K562 (cell line): ENCODE measurements at regions not wholly inside any gene's neighbourhood (a gene's known extent, or its start where the extent isn't known, plus 50 kb on each side); places are given as distances from the start of the nearest gene placed in this dataset.

Experiments used
- ATAC-seq: fragments of 200-7000 bp; cut with Tn5 transposase; 3 replicates; pipeline ENCODE4 v1.9.1; 2020; ENCODE audit warnings: moderate library complexity
- BruUV-seq: library from RNA; stranded (reverse); fragments of 400-500 nt; replicated peaks from 2 replicates; lab custom pipeline; 2021; lab: Mats Ljungman, UMichigan
- CTCF ChIA-PET: fragments of 300-600 bp; formaldehyde crosslinking; extraction: SDS; loops from one replicate; lab custom pipeline; 2021; ENCODE audit warnings: low intra/inter-chr PET ratio; lab: Yijun Ruan, JAX
- POLR2A ChIA-PET: fragments of 300-600, 350-650 bp; sonication (Branson Sonifier 250); formaldehyde crosslinking; extraction: SDS; loops from one replicate; lab custom pipeline; 2021; ENCODE audit warnings: antibody characterized with exemption, inconsistent platforms; lab: Yijun Ruan, JAX
- DNase-seq, 4 experiments: peaks; one replicate each; pipeline versions ENCODE4 v3.0.0 to v3.0.0-alpha.2; 2011 to 2018; ENCODE audit warnings: low spot score in 3 of 4, mixed read lengths in 3 of 4; ENCODE audit errors: extremely low read depth in 1 of 4
- FAIRE-seq: peaks from 2 replicates; lab custom pipeline; 2011; peaks lifted over from hg19 to GRCh38; lab: Jason Lieb, UNC
- H2AFZ ChIP-seq: 2 replicates; pipeline ENCODE4 v1.6.0; 2011; ENCODE audit warnings: low read depth, low read length, control low read depth, inconsistent platforms
- H3K27ac ChIP-seq: fragments of 200-600 bp; 3 replicates; pipeline ENCODE4 v1.8.0; 2011; ENCODE audit warnings: low read depth, mild to moderate bottlenecking, control low read depth, inconsistent platforms, low read length, moderate library complexity, mixed read lengths; ENCODE audit errors: extremely low read depth
- H3K27me3 ChIP-seq, 2 experiments: fragments of 300-600 bp in 1 of 2; 2 replicates in 1 of 2; 3 replicates in 1 of 2; pipeline versions ENCODE4 v1.6.0 to v1.8.0; 2011; ENCODE audit warnings: inconsistent platforms in 2 of 2, low read length in 2 of 2, mild to moderate bottlenecking in 1 of 2, mixed read lengths in 1 of 2, moderate library complexity in 1 of 2; ENCODE audit not compliant: control insufficient read depth in 2 of 2, insufficient read depth in 2 of 2
- H3K36me3 ChIP-seq: fragments of 300-600 bp; 3 replicates; pipeline ENCODE4 v1.8.0; 2011; ENCODE audit warnings: mild to moderate bottlenecking, low read length, inconsistent platforms; ENCODE audit not compliant: control insufficient read depth, insufficient read depth
- H3K4me1 ChIP-seq, 2 experiments: fragments of 200-600 bp in 1 of 2; replicated peaks in 1 of 2; 2 replicates in 1 of 2; 3 replicates in 1 of 2; pipeline versions ENCODE4 v1.5.1 to v1.8.0; 2011; ENCODE audit warnings: inconsistent platforms in 2 of 2, low read length in 2 of 2, mild to moderate bottlenecking in 1 of 2, mixed read lengths in 1 of 2, moderate library complexity in 1 of 2; ENCODE audit not compliant: control insufficient read depth in 2 of 2, insufficient read depth in 2 of 2
- H3K4me2 ChIP-seq: 2 replicates; pipeline ENCODE4 v1.6.1; 2011; ENCODE audit warnings: low read length, control low read depth, inconsistent platforms, mixed read lengths; ENCODE audit not compliant: insufficient read depth
- H3K4me3 ChIP-seq: fragments of 200-600 bp; sonication (generic), shearing (Covaris generic); 2 replicates; pipeline ENCODE4 v1.5.1; 2016; ENCODE audit warnings: control low read depth, inconsistent platforms
- H3K79me2 ChIP-seq: fragments of 200-600 bp; 3 replicates; pipeline ENCODE4 v1.8.0; 2011; ENCODE audit warnings: low read length, inconsistent platforms; ENCODE audit not compliant: control insufficient read depth, insufficient read depth
- H3K9ac ChIP-seq, 2 experiments: 2 replicates each; pipeline versions ENCODE4 v1.6.0 to v1.6.1; 2011; ENCODE audit warnings: low read depth in 2 of 2, low read length in 2 of 2, control low read depth in 1 of 2, inconsistent platforms in 1 of 2, mild to moderate bottlenecking in 1 of 2, mixed read lengths in 1 of 2; ENCODE audit not compliant: insufficient read depth in 1 of 2
- H3K9me1 ChIP-seq: one replicate; pipeline ENCODE4 v1.6.0; 2011; ENCODE audit warnings: inconsistent platforms, mild to moderate bottlenecking, low read length, moderate library complexity; ENCODE audit not compliant: control insufficient read depth, insufficient read depth
- H3K9me3 ChIP-seq: replicated peaks from 2 replicates; pipeline ENCODE4 v1.5.1; 2011; ENCODE audit warnings: low read depth, low read length, inconsistent platforms; ENCODE audit not compliant: control insufficient read depth, insufficient read depth
- H4K20me1 ChIP-seq: replicated peaks from 2 replicates; pipeline ENCODE4 v1.6.1; 2011; ENCODE audit warnings: low read length, inconsistent platforms, mixed read lengths; ENCODE audit not compliant: control insufficient read depth, insufficient read depth
- E2F6 ChIP-seq, 2 experiments: IDR thresholded peaks; 2 replicates each; pipeline ENCODE4 v1.6.1; 2011; ENCODE audit warnings: borderline replicate concordance in 1 of 2, control low read depth in 1 of 2, low read depth in 1 of 2, low read length in 1 of 2, mild to moderate bottlenecking in 1 of 2, mixed read lengths in 1 of 2, moderate library complexity in 1 of 2; ENCODE audit not compliant: insufficient read depth in 1 of 2, insufficient read length in 1 of 2, poor library complexity in 1 of 2, severe bottlenecking in 1 of 2; ENCODE audit errors: extremely low read depth in 1 of 2
- ESRRA ChIP-seq: fragments of 450-650 bp; IDR thresholded peaks from 2 replicates; pipeline ENCODE4 v1.6.1; 2014; ENCODE audit warnings: low read depth, mild to moderate bottlenecking, moderate library complexity, borderline replicate concordance
- ESRRB ChIP-seq: fragments of 250-450 bp; sonication (Bioruptor Pico); IDR thresholded peaks from 2 replicates; pipeline ENCODE4 v1.5.0; 2020; ENCODE audit warnings: mild to moderate bottlenecking, moderate library complexity, borderline replicate concordance
- ETV5 ChIP-seq: sonication (generic); formaldehyde crosslinking; IDR thresholded peaks from 2 replicates; pipeline ENCODE4 v1.4.0; 2020; ENCODE audit warnings: low read depth, mild to moderate bottlenecking, missing genetic modification reagents
- GABPA ChIP-seq: fragments of 200-800 bp; sonication (Bioruptor generic); conservative IDR thresholded peaks from 2 replicates; pipeline ENCODE4 v1.6.1; 2016; ENCODE audit warnings: low read depth, missing genetic modification characterization, missing compliant biosample characterization
- KLF16 ChIP-seq: IDR thresholded peaks from 2 replicates; pipeline ENCODE4 v1.6.1; 2016; ENCODE audit warnings: antibody characterized with exemption
- L3MBTL2 ChIP-seq: fragments of 450-650 bp; IDR thresholded peaks from 2 replicates; pipeline ENCODE4 v1.6.1; 2016; ENCODE audit warnings: mild to moderate bottlenecking, moderate library complexity
- NCOR1 ChIP-seq: fragments of 450-650 bp; IDR thresholded peaks from 2 replicates; pipeline ENCODE4 v1.6.1; 2016; ENCODE audit warnings: mild to moderate bottlenecking, moderate library complexity
- NFIC ChIP-seq: fragments of 450-650 bp; IDR thresholded peaks from 2 replicates; pipeline ENCODE4 v1.6.1; 2017; ENCODE audit warnings: mild to moderate bottlenecking, inconsistent platforms
- NR2F6 ChIP-seq: fragments of 450-650 bp; formaldehyde crosslinking; IDR thresholded peaks from 2 replicates; pipeline ENCODE4 v1.4.0; 2020; ENCODE audit warnings: mild to moderate bottlenecking
- PHF21A ChIP-seq: fragments of 450-650 bp; IDR thresholded peaks from 2 replicates; pipeline ENCODE4 v1.6.1; 2017; ENCODE audit warnings: low read depth, borderline replicate concordance
- RAD21 ChIP-seq, 2 experiments: fragments of 250-450 bp in 1 of 2; fragments of 450-650 bp in 1 of 2; sonication (Bioruptor Pico) in 1 of 2; formaldehyde crosslinking in 1 of 2; IDR thresholded peaks in 1 of 2; conservative IDR thresholded peaks in 1 of 2; 2 replicates each; pipeline versions ENCODE4 v1.4.0 to v1.8.0; 2020 to 2022; ENCODE audit warnings: mild to moderate bottlenecking in 2 of 2, moderate library complexity in 1 of 2
- RBM34 ChIP-seq: fragments of 200-400 bp; formaldehyde crosslinking; IDR thresholded peaks from 2 replicates; pipeline ENCODE4 v1.6.1; 2018; ENCODE audit warnings: low read length, borderline replicate concordance; ENCODE audit not compliant: insufficient read depth
- SREBF2 ChIP-seq: sonication (generic); formaldehyde crosslinking; IDR thresholded peaks from 2 replicates; pipeline ENCODE4 v1.4.0; 2020; ENCODE audit warnings: mild to moderate bottlenecking, missing genetic modification reagents
- TARDBP ChIP-seq: fragments of 450-650 bp; IDR thresholded peaks from 2 replicates; pipeline ENCODE4 v1.6.1; 2016
- TFAM ChIP-seq: fragments of 250-450 bp; sonication (Bioruptor Pico); conservative IDR thresholded peaks from 2 replicates; pipeline ENCODE4 v1.5.0; 2021; ENCODE audit warnings: mild to moderate bottlenecking, moderate library complexity
- ZNF696 ChIP-seq: fragments of 250-450 bp; sonication (Bioruptor Pico); conservative IDR thresholded peaks from 2 replicates; pipeline ENCODE4 v1.4.0; 2020; ENCODE audit warnings: mild to moderate bottlenecking, moderate library complexity
- WGBS: fragments of 100-300 bp; shearing (Covaris generic); methylation state at CpG from one replicate; pipeline ENCODE4 v1.1.6; 2016; ENCODE audit warnings: low coverage, mixed read lengths; ENCODE audit not compliant: insufficient coverage; ENCODE audit errors: missing lambda C conversion rate; 5-methylcytosine and 5-hydroxymethylcytosine counted together
- in situ Hi-C: fragments of 300-500 bp; cut with MboI; formaldehyde crosslinking; loops from 4 replicates; pipeline ENCODE4 v1.15.0; 2018; ENCODE audit warnings: inconsistent platforms, mixed read lengths
- intact Hi-C: fragments of 100-400 bp; cut with micrococcal nuclease; formaldehyde crosslinking; loops from 2 replicates; pipeline ENCODE4 v1.14.2; 2022
- TF ChIP-seq, protein P1 (sequence below): fragments of 450-650 bp; IDR thresholded peaks from 2 replicates; pipeline ENCODE4 v1.6.1; 2014; ENCODE audit warnings: low read depth, mild to moderate bottlenecking, moderate library complexity, borderline replicate concordance
- TF ChIP-seq, protein P2 (sequence below): sonication (generic); formaldehyde crosslinking; IDR thresholded peaks from 2 replicates; pipeline ENCODE4 v1.8.0; 2022; ENCODE audit warnings: mild to moderate bottlenecking, missing genetic modification reagents

DNA sequence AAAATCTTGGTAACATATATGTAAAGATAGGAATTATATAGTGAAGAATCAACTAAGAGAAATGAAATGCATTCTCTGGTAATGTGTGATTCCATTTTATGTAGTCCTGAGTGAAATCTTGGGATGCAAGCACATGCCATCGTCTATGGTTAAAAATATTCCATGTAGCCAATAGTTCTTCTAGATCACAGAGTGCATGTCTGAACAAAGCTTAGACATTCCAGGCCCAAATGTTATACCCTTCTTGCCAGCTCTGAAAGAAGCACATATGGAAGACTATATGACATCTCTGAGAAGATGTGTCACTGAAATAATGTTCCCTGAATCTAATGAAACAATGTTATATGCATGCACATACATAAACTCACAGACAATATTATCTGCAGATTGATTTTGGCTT, 92.3 kb upstream of the TFPI start (continued):
- TF ChIP-seq PHF21A (no peak), ESRRB (CRISPR knock-in tag) (no peak), NR2F6 (CRISPR knock-in tag) (no peak)

GRCh38 chr2:187654535-187654934, 100.3 kb upstream of the TFPI start:
- ChIA-PET CTCF (no interaction called here), POLR2A (no interaction called here)
- in situ Hi-C loops (no loop called here), intact Hi-C loops (loop anchor here (5.0 kb wide), 1 partner anchor 152 kb away; no protein-coding TSS in a partner anchor)
- Histone ChIP-seq H3K4me2 (peak overlapping the region; percentile 56), H3K9me1 (no peaks in the 10 kb centered on the region), H3K4me3 (peak overlapping the region; percentile 12; the same call in 1 of the 2 replicates), H3K79me2 (no peaks in the 10 kb centered on the region), H3K9me3 (no peaks in the 10 kb centered on the region), H3K36me3 (no peaks in the 10 kb centered on the region), H3K9ac (no peak overlapping the region), H4K20me1 (no peaks in the 10 kb centered on the region), H3K27me3 (no peaks in the 10 kb centered on the region), H2AFZ (peak overlapping the region; percentile 68), H3K4me1 (no peaks in the 10 kb centered on the region), H3K27ac (no peak overlapping the region; the same call in 2 of the 3 replicates)
- WGBS = 18% methylated on average over 4 of the region's 4 CpGs
- DNase-seq = peak in 2 of 4 experiments; percentile 9 to 30
- FAIRE-seq = no peak
- peak; percentile 52 for ATAC-seq
- BruUV-seq = no TSS peak
- no peak for TF ChIP-seq SREBF2 (CRISPR knock-in tag)
- no peak for TF ChIP-seq RBM34
- TF ChIP-seq ETV5 (CRISPR knock-in tag) = no peak
- no peak for TF ChIP-seq KLF16
- no peak for TF ChIP-seq RAD21 (CRISPR knock-in tag; conservative IDR thresholded peaks at IDR 0.05 in 1 of 2, IDR thresholded peaks at IDR 0.05 in 1 of 2)
- TF ChIP-seq TFAM (CRISPR knock-in tag) = no peak
- TF ChIP-seq GABPA = peak; percentile 75
- peak in 1 of 2 experiments; percentile 66 for TF ChIP-seq E2F6 (IDR thresholded peaks at IDR 0.05; ENCODE audit: borderline replicate concordance in 1 of 2, extremely low read depth in 1 of 2, insufficient read depth in 1 of 2, insufficient read length in 1 of 2, low read depth in 1 of 2, low read length in 1 of 2, poor library complexity in 1 of 2, severe bottlenecking in 1 of 2)
- peak; percentile 52; the same call in 1 of the 2 replicates for TF ChIP-seq L3MBTL2
- TF ChIP-seq, protein P1, sequence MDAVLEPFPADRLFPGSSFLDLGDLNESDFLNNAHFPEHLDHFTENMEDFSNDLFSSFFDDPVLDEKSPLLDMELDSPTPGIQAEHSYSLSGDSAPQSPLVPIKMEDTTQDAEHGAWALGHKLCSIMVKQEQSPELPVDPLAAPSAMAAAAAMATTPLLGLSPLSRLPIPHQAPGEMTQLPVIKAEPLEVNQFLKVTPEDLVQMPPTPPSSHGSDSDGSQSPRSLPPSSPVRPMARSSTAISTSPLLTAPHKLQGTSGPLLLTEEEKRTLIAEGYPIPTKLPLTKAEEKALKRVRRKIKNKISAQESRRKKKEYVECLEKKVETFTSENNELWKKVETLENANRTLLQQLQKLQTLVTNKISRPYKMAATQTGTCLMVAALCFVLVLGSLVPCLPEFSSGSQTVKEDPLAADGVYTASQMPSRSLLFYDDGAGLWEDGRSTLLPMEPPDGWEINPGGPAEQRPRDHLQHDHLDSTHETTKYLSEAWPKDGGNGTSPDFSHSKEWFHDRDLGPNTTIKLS = no peak
- TF ChIP-seq, protein P2, sequence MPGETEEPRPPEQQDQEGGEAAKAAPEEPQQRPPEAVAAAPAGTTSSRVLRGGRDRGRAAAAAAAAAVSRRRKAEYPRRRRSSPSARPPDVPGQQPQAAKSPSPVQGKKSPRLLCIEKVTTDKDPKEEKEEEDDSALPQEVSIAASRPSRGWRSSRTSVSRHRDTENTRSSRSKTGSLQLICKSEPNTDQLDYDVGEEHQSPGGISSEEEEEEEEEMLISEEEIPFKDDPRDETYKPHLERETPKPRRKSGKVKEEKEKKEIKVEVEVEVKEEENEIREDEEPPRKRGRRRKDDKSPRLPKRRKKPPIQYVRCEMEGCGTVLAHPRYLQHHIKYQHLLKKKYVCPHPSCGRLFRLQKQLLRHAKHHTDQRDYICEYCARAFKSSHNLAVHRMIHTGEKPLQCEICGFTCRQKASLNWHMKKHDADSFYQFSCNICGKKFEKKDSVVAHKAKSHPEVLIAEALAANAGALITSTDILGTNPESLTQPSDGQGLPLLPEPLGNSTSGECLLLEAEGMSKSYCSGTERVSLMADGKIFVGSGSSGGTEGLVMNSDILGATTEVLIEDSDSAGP (CRISPR knock-in tag) = no peak
- TF ChIP-seq NFIC = 0 out of 2 replicates have a peak, but pooled peaks have one; percentile 40
- TF ChIP-seq ESRRA = no peak
- no peak for TF ChIP-seq TARDBP
- TF ChIP-seq ZNF696 (CRISPR knock-in tag) = no peak
- no peak for TF ChIP-seq NCOR1
